Smooth muscle cell (in vitro differentiated cells): ENCODE measurements at regions not wholly inside any gene's neighbourhood (a gene's known extent, or its start where the extent isn't known, plus 50 kb on each side); places are given as distances from the start of the nearest gene placed in this dataset.

ENCODE experiments used
- DNase-seq: peaks from one replicate; lab custom pipeline; 2025; ENCODE audit not compliant: unreplicated experiment; lab: John Stamatoyannopoulos, UW
- H2AFZ ChIP-seq: fragments of 200-600 bp; sonication (generic); 2 replicates; pipeline ENCODE4 v1.6.0; 2016; ENCODE audit warnings: antibody characterized with exemption, low read depth, mild to moderate bottlenecking
- H3F3A ChIP-seq: fragments of 200-600 bp; sonication (generic); 2 replicates; pipeline ENCODE4 v1.6.0; 2017; ENCODE audit warnings: antibody characterized with exemption, low read depth
- H3K27ac ChIP-seq: fragments of 200-600 bp; sonication (generic); 2 replicates; pipeline ENCODE4 v1.5.1; 2016; ENCODE audit warnings: low read depth, mild to moderate bottlenecking
- H3K27me3 ChIP-seq: fragments of 200-600 bp; sonication (generic); 2 replicates; pipeline ENCODE4 v1.6.1; 2016; ENCODE audit warnings: low read depth, mild to moderate bottlenecking
- H3K36me3 ChIP-seq: fragments of 200-600 bp; sonication (generic); 2 replicates; pipeline ENCODE4 v1.5.1; 2016; ENCODE audit warnings: low read depth
- H3K4me1 ChIP-seq: fragments of 200-600 bp; sonication (generic); 2 replicates; pipeline ENCODE4 v1.5.1; 2016; ENCODE audit warnings: low read depth
- H3K4me2 ChIP-seq: fragments of 200-600 bp; sonication (generic); 2 replicates; pipeline ENCODE4 v1.6.0; 2016; ENCODE audit warnings: mild to moderate bottlenecking
- H3K4me3 ChIP-seq: fragments of 200-600 bp; sonication (generic); 2 replicates; pipeline ENCODE4 v1.5.1; 2016; ENCODE audit warnings: mild to moderate bottlenecking
- H3K79me2 ChIP-seq: fragments of 200-600 bp; sonication (generic); 2 replicates; pipeline ENCODE4 v1.6.0; 2016; ENCODE audit warnings: low read depth, mild to moderate bottlenecking
- H3K9ac ChIP-seq: fragments of 200-600 bp; sonication (generic); 2 replicates; pipeline ENCODE4 v1.6.0; 2016; ENCODE audit warnings: low read depth
- H3K9me3 ChIP-seq: fragments of 200-600 bp; sonication (generic); replicated peaks from 2 replicates; pipeline ENCODE4 v1.5.1; 2016; ENCODE audit warnings: low read depth
- H4K20me1 ChIP-seq: fragments of 200-600 bp; sonication (generic); 2 replicates; pipeline ENCODE4 v1.6.0; 2016; ENCODE audit warnings: low read depth
- WGBS: methylation state at CpG from one replicate; pipeline ENCODE4 v1.1.7; 2016; ENCODE audit warnings: low lambda C conversion rate; 5-methylcytosine and 5-hydroxymethylcytosine counted together
- TF ChIP-seq, protein P1 (sequence below): fragments of 200-600 bp; sonication (generic); IDR thresholded peaks from 2 replicates; pipeline ENCODE4 v1.5.1; 2017; ENCODE audit warnings: borderline replicate concordance, mild to moderate bottlenecking, antibody characterized with exemption; ENCODE audit not compliant: insufficient read depth, poor library complexity, severe bottlenecking

DNA sequence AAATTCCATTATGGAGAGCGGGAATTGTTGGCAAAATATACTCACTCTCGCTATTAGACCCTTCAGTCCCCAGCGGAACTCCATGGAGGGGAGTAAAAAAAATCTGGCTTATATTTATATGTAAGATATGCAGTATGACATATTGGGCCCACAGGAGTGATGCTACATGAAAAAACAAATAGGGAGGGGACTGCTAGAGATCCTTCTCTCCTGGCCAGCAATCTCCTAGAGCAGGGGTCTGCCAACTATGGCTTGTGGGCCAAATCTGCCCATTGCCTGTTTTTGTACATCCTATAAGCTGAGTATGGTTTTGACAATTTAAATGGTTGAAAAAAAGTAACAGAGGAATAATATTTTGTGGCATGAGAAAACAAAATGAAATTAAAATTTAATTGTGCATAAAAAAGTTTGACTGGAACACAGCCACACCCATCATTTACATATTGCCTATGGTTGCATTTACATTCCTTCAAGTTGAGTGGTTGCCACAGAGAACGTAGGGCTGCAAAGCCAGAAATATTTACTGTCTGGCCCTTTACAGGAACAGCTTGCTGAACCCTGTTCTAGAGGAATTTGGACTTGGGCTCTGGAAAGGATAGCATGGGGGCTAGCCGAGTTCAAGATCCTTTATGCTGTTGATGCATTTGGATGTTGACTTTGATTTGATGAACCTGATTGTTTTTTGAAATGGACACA lies 197.3 kb upstream of the CLINT1 start:
- DNase-seq, result no peak
- Histone ChIP-seq H3K27me3 (no peaks in the 10 kb centered on the region), H3K4me1 (no peaks in the 10 kb centered on the region), H3K79me2 (no peaks in the 10 kb centered on the region), H2AFZ (no peak overlapping the region), H3K4me2 (no peak overlapping the region), H3K9ac (no peak overlapping the region), H3K27ac (no peak overlapping the region), H4K20me1 (no peaks in the 10 kb centered on the region), H3F3A (no peaks in the 10 kb centered on the region), H3K36me3 (no peaks in the 10 kb centered on the region), H3K4me3 (no peak overlapping the region), H3K9me3 (no peaks in the 10 kb centered on the region)
- 75% methylated on average over 5 of the region's 5 CpGs for WGBS
- TF ChIP-seq, protein P1, sequence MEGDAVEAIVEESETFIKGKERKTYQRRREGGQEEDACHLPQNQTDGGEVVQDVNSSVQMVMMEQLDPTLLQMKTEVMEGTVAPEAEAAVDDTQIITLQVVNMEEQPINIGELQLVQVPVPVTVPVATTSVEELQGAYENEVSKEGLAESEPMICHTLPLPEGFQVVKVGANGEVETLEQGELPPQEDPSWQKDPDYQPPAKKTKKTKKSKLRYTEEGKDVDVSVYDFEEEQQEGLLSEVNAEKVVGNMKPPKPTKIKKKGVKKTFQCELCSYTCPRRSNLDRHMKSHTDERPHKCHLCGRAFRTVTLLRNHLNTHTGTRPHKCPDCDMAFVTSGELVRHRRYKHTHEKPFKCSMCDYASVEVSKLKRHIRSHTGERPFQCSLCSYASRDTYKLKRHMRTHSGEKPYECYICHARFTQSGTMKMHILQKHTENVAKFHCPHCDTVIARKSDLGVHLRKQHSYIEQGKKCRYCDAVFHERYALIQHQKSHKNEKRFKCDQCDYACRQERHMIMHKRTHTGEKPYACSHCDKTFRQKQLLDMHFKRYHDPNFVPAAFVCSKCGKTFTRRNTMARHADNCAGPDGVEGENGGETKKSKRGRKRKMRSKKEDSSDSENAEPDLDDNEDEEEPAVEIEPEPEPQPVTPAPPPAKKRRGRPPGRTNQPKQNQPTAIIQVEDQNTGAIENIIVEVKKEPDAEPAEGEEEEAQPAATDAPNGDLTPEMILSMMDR, result no peak

DNA sequence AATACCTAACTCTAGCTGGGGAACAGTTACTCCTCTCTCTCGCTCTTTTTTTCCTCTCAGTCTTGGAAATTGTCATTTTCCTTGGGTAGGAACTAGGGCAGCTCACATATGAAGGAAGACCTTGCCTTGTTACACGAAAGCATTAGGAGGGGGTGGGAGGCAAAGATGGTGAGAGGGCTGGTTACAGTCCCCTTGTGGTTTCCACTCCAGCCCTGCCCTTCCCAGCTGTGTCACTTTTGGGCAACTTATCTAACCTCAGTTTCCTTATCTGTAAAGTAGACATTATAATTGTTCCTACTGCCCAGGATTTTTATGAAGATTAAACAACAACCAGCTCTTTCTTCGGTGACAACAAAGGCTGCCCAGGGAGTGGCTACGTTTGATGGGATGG lies 196.2 kb upstream of the CLINT1 start:
- H3K27ac ChIP-seq, result no peak overlapping the region
- H2AFZ ChIP-seq, result no peak overlapping the region
- no peak overlapping the region for H3K4me3 ChIP-seq
- no peak for DNase-seq
- no peaks in the 10 kb centered on the region for H3K27me3 ChIP-seq
- no peaks in the 10 kb centered on the region for H3K36me3 ChIP-seq
- H4K20me1 ChIP-seq, result no peaks in the 10 kb centered on the region
- no peak overlapping the region for H3K4me2 ChIP-seq
- TF ChIP-seq, protein P1, result no peak
- no peaks in the 10 kb centered on the region for H3F3A ChIP-seq
- no peaks in the 10 kb centered on the region for H3K9me3 ChIP-seq
- H3K79me2 ChIP-seq, result no peaks in the 10 kb centered on the region
- H3K9ac ChIP-seq, result no peak overlapping the region
- 75% methylated on average over 4 of the region's 4 CpGs for WGBS
- no peaks in the 10 kb centered on the region for H3K4me1 ChIP-seq

DNA sequence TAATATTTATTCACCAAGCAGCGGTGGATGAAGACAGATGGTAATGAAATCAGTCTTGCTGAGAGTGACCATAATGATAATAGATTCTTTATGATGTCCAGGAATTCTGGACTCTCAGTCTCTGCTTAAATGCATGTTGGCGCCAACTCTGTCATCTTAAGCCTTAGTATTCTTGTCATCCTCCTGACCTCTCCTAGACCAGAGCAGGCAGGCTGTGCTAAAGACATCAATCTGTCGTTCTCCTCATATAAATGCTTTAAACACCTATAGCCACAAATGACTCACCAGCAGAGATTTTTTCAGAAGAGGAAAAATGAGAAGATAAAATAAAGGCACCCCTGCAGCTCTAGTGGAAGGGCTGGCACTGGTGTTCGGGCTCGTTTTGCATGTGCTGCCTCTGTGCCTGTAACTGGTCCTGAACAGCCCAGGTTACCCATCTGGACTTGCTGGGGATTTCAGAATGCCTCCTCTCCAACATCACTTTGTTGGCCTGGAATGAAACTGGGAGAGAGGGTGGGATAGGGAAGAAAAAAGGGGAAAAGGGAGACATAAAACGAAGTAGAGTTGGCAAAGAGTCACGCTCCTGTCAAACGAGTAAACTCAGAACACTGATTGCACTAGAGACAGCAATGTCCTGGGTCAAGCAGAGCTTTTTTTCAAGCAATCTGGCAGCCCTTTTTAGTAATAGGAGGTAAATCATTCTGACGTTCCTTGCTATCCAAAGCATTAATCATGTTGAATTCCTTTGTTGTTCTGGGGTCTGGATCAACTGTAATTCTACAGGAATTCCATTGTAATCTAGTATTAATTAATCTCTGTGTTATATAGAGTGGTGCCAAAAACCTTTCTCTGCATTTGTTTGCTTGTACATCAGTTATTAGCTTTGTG lies 195.5 kb upstream of the CLINT1 start:
- Histone ChIP-seq H3K9me3 (no peaks in the 10 kb centered on the region), H2AFZ (no peak overlapping the region), H4K20me1 (no peaks in the 10 kb centered on the region), H3K79me2 (no peaks in the 10 kb centered on the region), H3K4me1 (no peaks in the 10 kb centered on the region), H3K9ac (no peak overlapping the region), H3F3A (no peaks in the 10 kb centered on the region), H3K36me3 (no peaks in the 10 kb centered on the region), H3K27me3 (no peaks in the 10 kb centered on the region), H3K4me3 (no peak overlapping the region), H3K27ac (no peak overlapping the region), H3K4me2 (no peak overlapping the region)
- TF ChIP-seq, protein P1, result no peak
- no peak for DNase-seq
- 65% methylated on average over 9 of the region's 9 CpGs for WGBS

DNA sequence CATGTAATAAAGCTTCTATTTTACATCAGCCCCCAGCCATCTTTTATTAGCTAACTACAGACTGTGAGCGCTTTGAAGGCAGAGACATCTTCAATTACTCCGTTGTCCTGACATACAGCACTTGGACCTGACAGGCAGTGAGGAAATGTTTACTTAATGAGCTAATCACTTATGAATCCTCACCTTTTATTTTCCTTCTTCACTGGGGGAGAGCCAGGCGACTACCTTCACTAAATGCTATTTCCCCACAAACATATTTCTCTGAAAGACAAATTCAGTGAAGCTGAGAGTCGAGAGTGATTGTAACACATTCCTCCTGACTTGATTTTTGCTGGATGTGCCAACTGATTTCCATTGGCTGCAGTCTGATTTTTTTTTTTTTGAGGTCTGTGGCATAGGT lies 192.1 kb upstream of the CLINT1 start:
- Histone ChIP-seq H4K20me1 (no peaks in the 10 kb centered on the region), H3K27me3 (no peaks in the 10 kb centered on the region), H3K79me2 (no peaks in the 10 kb centered on the region), H3K9me3 (no peaks in the 10 kb centered on the region), H3K9ac (no peak overlapping the region), H3K36me3 (no peaks in the 10 kb centered on the region), H2AFZ (no peak overlapping the region), H3K4me3 (no peak overlapping the region), H3K4me2 (no peak overlapping the region), H3K27ac (no peak overlapping the region), H3K4me1 (no peaks in the 10 kb centered on the region), H3F3A (no peaks in the 10 kb centered on the region)
- TF ChIP-seq, protein P1, result no peak
- WGBS, result 73% methylated on average over 4 of the region's 4 CpGs
- no peak for DNase-seq
